DND-41 (cell line): ENCODE measurements at regions not wholly inside any gene's neighbourhood (a gene's known extent, or its start where the extent isn't known, plus 50 kb on each side); places are given as distances from the start of the nearest gene placed in this dataset.

Source experiments
- EZH2 ChIP-seq: IDR thresholded peaks from 3 replicates; pipeline ENCODE4 v1.6.1; 2012; ENCODE audit warnings: borderline replicate concordance, low read depth, mild to moderate bottlenecking, moderate library complexity, low read length, inconsistent platforms; ENCODE audit not compliant: severe bottlenecking
- TF ChIP-seq, protein P1 (sequence below): IDR thresholded peaks from 2 replicates; pipeline ENCODE4 v1.5.1; 2012; ENCODE audit warnings: borderline replicate concordance, low read length, moderate library complexity, mild to moderate bottlenecking; ENCODE audit not compliant: poor library complexity, severe bottlenecking; ENCODE audit errors: extremely low read depth

DNA sequence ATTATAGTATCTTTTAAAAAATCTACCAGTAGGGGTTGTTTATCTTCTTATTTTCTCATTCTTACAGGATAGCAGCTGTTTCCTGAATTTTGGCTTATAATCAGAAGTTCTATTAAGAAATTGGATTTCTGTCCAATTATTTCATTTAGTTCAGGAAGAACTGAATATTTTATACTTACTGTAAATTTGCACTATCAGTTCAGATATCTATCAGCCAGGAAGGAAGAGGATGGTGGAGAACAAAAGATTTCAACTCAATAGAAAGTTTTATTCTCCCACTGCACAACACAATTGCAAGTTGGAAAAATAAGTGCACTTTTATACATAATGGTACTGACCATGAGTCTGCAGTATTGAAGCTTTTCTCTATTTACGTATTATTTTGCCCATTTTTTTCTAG lies 400.9 kb downstream of the PLOD2 start:
- TF ChIP-seq, protein P1, sequence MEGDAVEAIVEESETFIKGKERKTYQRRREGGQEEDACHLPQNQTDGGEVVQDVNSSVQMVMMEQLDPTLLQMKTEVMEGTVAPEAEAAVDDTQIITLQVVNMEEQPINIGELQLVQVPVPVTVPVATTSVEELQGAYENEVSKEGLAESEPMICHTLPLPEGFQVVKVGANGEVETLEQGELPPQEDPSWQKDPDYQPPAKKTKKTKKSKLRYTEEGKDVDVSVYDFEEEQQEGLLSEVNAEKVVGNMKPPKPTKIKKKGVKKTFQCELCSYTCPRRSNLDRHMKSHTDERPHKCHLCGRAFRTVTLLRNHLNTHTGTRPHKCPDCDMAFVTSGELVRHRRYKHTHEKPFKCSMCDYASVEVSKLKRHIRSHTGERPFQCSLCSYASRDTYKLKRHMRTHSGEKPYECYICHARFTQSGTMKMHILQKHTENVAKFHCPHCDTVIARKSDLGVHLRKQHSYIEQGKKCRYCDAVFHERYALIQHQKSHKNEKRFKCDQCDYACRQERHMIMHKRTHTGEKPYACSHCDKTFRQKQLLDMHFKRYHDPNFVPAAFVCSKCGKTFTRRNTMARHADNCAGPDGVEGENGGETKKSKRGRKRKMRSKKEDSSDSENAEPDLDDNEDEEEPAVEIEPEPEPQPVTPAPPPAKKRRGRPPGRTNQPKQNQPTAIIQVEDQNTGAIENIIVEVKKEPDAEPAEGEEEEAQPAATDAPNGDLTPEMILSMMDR: no peak
- TF ChIP-seq EZH2: no peak
